GM12891 (cell line): ENCODE measurements at regions not wholly inside any gene's neighbourhood (a gene's known extent, or its start where the extent isn't known, plus 50 kb on each side); places are given as distances from the start of the nearest gene placed in this dataset.

Experiments
- PAX5 ChIP-seq: IDR thresholded peaks from 2 replicates; pipeline ENCODE4 v1.6.1; 2011; ENCODE audit warnings: low read length, moderate library complexity, mild to moderate bottlenecking; ENCODE audit not compliant: insufficient read depth, severe bottlenecking
- POLR2A ChIP-seq: IDR thresholded peaks from 2 replicates; pipeline ENCODE4 v1.6.1; 2011; ENCODE audit warnings: low read depth, low read length, control low read depth
- POLR2AphosphoS5 ChIP-seq: IDR thresholded peaks from 2 replicates; pipeline ENCODE4 v1.6.1; 2011; ENCODE audit warnings: low read depth, low read length, control low read depth
- SPI1 ChIP-seq: IDR thresholded peaks from 2 replicates; pipeline ENCODE4 v1.6.1; 2011; ENCODE audit warnings: low read depth, low read length, control low read depth
- TAF1 ChIP-seq: IDR thresholded peaks from 2 replicates; pipeline ENCODE4 v1.6.1; 2011; ENCODE audit warnings: low read depth, low read length, control low read depth

DNA sequence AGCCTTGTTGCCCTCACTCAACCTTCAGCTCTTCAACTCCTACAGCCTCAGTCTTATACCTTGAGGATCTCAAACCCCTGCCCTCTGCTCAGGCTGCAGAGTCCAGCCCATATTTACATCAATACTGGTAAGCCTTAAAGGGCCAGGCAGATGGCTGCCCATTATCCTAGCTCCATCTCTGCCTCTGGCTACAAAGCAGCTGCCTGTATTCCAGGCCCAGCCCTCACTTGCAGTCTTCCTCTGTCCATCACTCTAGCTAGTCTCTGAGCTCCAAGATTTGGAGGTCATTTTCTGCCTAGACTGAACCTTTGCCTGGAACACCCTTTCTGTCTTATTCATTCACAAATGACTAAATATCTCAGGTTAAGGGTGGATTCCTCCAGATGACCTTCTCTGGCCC is 50.2 kb upstream of the GALNT10 start:
- no peak for TF ChIP-seq POLR2A
- no peak for TF ChIP-seq POLR2AphosphoS5
- no peak for TF ChIP-seq TAF1
- no peak for TF ChIP-seq PAX5
- TF ChIP-seq SPI1, result no peak
